ENCODE measurements at regions not wholly inside any gene's neighbourhood (a gene's known extent, or its start where the extent isn't known, plus 50 kb on each side); places are given as distances from the start of the nearest gene placed in this dataset.

GRCh38 chrX:6440648-6441047 is 94.3 kb downstream of the VCX3A start:
- no peaks in the 10 kb centered on the region for H3K9me3 ChIP-seq (ENCODE audit: control insufficient read depth, low read length)
- TF ChIP-seq CTCF (conservative IDR thresholded peaks at IDR 0.05), result no peak

GRCh38 chrX:6432226-6432625 is 102.7 kb downstream of the VCX3A start:
- no peak overlapping the region for H3K4me3 Mint-ChIP-seq
- H3K4me1 Mint-ChIP-seq, result peaks cover 17% of the 10 kb centered on the region
- DNase-seq, result no peak
- Histone ChIP-seq H3K4me3 (ENCODE audit: low read length) (no peak overlapping the region), H3K4me1 (ENCODE audit: control insufficient read depth, insufficient read depth, low read length) (peaks cover 3% of the 10 kb centered on the region), H3K36me3 (ENCODE audit: control insufficient read depth, insufficient read depth, low read length) (no peaks in the 10 kb centered on the region), H3K9me3 (ENCODE audit: control insufficient read depth, low read length) (no peaks in the 10 kb centered on the region), H3K27ac (ENCODE audit: low read depth, low read length) (no peak overlapping the region), H3K9ac (ENCODE audit: extremely low read depth, low read length, poor library complexity, severe bottlenecking) (no peak overlapping the region), H3K27me3 (ENCODE audit: control insufficient read depth, insufficient read depth, low read length, poor library complexity, severe bottlenecking) (no peaks in the 10 kb centered on the region)
- H3K9me3 Mint-ChIP-seq, result no peaks in the 10 kb centered on the region
- 91% methylated on average over 5 of the region's 5 CpGs; no CpG with 5 or more reads in 1 of the 2 experiments for WGBS, 2 experiments (ENCODE audit: insufficient coverage in 1 of 2, insufficient read length in 1 of 2)
- H3K36me3 Mint-ChIP-seq (ENCODE audit: low read depth), result no peaks in the 10 kb centered on the region
- H3K27ac Mint-ChIP-seq, result no peak overlapping the region
- H3K27me3 Mint-ChIP-seq (ENCODE audit: insufficient read depth), result no peaks in the 10 kb centered on the region
- no peak for TF ChIP-seq CTCF (conservative IDR thresholded peaks at IDR 0.05)

More at GRCh38 chrX:6440648-6441047, 94.3 kb downstream of the VCX3A start:
- no peak for DNase-seq
- Histone ChIP-seq H3K4me1 (ENCODE audit: control insufficient read depth, insufficient read depth, low read length) (no peaks in the 10 kb centered on the region), H3K9ac (ENCODE audit: extremely low read depth, low read length, poor library complexity, severe bottlenecking) (no peak overlapping the region), H3K27ac (ENCODE audit: low read depth, low read length) (no peak overlapping the region), H3K27me3 (ENCODE audit: control insufficient read depth, insufficient read depth, low read length, poor library complexity, severe bottlenecking) (no peaks in the 10 kb centered on the region), H3K4me3 (ENCODE audit: low read length) (no peak overlapping the region), H3K36me3 (ENCODE audit: control insufficient read depth, insufficient read depth, low read length) (no peaks in the 10 kb centered on the region)
- H3K4me3 Mint-ChIP-seq, result no peak overlapping the region
- H3K36me3 Mint-ChIP-seq (ENCODE audit: low read depth), result no peaks in the 10 kb centered on the region
- H3K4me1 Mint-ChIP-seq, result no peaks in the 10 kb centered on the region
- H3K27me3 Mint-ChIP-seq (ENCODE audit: insufficient read depth), result no peaks in the 10 kb centered on the region
- WGBS, 2 experiments (ENCODE audit: insufficient coverage in 1 of 2, insufficient read length in 1 of 2), result 100% methylated on average over 1 of the region's 3 CpGs; no CpG with 5 or more reads in 1 of the 2 experiments
- H3K27ac Mint-ChIP-seq, result no peak overlapping the region
- no peaks in the 10 kb centered on the region for H3K9me3 Mint-ChIP-seq

GRCh38 chrX:6407542-6407941 is 127.4 kb downstream of the VCX3A start:
- Histone ChIP-seq H3K9ac (ENCODE audit: extremely low read depth, low read length, poor library complexity, severe bottlenecking) (no peak overlapping the region), H3K4me3 (ENCODE audit: low read length) (no peak overlapping the region), H3K27me3 (ENCODE audit: control insufficient read depth, insufficient read depth, low read length, poor library complexity, severe bottlenecking) (no peaks in the 10 kb centered on the region), H3K27ac (ENCODE audit: low read depth, low read length) (no peak overlapping the region), H3K4me1 (ENCODE audit: control insufficient read depth, insufficient read depth, low read length) (no peaks in the 10 kb centered on the region), H3K9me3 (ENCODE audit: control insufficient read depth, low read length) (no peaks in the 10 kb centered on the region), H3K36me3 (ENCODE audit: control insufficient read depth, insufficient read depth, low read length) (no peaks in the 10 kb centered on the region)
- H3K36me3 Mint-ChIP-seq (ENCODE audit: low read depth), result no peaks in the 10 kb centered on the region
- H3K27me3 Mint-ChIP-seq (ENCODE audit: insufficient read depth), result no peaks in the 10 kb centered on the region
- H3K9me3 Mint-ChIP-seq, result no peaks in the 10 kb centered on the region
- no peak for TF ChIP-seq CTCF (conservative IDR thresholded peaks at IDR 0.05)
- WGBS, 2 experiments (ENCODE audit: insufficient coverage in 1 of 2, insufficient read length in 1 of 2), result 91 to 92% methylated on average over 2 to 4 of the region's 4 CpGs
- H3K4me3 Mint-ChIP-seq, result no peak overlapping the region
- no peak for DNase-seq
- peaks cover 3% of the 10 kb centered on the region for H3K4me1 Mint-ChIP-seq
- no peak overlapping the region for H3K27ac Mint-ChIP-seq

Data from endodermal cell (in vitro differentiated cells).